T-helper 2 cell treated with Interferon-gamma antibody and Interleukin-4, amounts not matched to agents 100 ng/mL and 5 ng/mL, for 36 hours (primary cell): ENCODE measurements at regions not wholly inside any gene's neighbourhood (a gene's known extent, or its start where the extent isn't known, plus 50 kb on each side); places are given as distances from the start of the nearest gene placed in this dataset.

Experiments
- intact Hi-C: fragments of 100-400 bp; cut with micrococcal nuclease; formaldehyde crosslinking; loops from one replicate; pipeline ENCODE4 v1.15.1; 2023

DNA sequence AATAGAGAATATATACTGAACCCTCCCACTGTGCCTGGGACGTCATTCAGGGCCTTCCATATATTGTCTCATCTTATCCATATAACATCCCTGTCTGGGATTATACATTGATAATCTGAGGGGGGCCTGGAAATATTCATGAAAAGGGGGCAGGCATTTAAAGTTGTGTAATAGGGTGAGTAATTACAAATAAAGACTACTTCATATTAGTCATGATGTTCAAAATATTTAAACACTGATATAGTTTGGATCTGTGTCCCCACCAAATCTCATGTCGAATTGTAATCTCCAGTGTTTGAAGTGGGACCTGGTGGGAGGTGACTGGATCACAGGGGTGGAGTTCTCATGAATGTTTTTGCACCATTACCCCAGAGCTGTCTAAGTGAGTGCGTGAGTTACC is 97.8 kb downstream of the AQP9 start:
- intact Hi-C loops, result no loop called here

DNA sequence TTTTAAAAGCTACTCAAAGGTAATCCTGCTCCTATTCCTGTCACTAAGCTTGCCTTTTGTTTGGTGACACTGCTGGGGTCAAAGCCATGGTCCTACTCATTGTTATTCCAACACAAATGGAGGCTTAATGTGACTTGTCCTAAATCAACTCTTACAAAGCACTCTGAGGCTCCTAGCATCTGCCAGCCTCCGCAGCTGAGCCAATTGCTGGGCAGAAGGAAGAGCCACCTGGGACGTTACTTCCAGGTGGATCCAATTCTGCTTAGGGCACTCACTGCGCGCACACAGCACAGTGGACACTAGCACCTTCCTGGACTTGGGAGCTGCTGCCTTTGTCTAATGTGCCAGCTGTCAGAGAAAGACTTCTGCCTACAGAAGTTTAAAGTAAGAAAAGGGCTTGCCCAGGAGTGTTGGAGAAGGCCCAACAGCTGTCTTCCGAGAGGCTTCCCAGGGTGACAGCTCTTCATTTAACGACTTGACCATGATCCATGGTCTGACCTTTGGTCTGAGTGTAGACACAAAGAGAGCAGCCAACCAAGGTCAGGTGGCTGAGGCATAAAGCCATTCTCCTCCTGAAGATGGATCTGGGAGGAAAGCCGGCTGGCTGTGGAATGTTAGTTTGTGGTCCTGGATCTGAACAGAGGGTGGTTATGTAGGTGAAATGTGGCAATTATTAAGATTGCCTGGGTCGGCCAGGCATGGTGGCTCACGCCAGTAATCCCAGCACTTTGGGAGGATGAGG is 102.2 kb downstream of the AQP9 start:
- intact Hi-C loops, result no loop called here

DNA sequence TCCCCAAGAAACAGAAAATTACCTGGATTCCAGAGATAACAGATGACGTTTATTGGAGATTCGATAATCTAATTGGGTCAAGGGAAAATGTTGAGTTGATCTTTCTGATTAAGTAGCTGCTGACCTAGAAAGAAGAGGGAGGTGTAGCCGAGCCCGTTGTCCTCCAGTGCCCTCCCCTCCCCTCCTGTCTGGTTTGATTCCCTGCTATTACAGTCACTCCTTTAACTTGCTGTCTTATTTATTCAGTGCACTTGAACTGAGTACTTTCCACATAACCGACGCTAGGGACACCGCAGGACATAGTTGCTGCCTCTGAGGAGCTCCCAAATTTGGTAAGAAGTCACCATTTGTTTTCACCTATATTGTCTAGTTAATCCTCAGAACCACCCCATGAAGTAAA is 103.7 kb downstream of the AQP9 start:
- intact Hi-C loops, result no loop called here

DNA sequence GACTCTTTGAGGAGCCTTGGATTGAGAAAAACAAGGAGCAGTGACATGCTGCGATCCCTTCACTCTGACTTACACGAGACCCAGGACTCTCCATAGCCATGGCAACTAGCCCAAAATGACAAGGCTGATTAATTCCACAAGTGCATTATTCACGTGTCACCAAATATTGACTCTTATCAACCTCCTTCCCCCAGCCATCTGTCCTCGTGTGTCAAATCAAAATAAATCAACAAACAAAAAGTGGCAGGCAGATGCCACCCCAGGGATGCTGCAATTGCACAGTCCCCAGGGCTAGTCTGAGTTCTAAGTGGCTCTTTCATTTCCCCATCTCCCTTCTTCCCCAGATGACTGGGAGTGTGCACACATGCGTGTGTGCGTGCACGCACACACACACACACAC is 104.9 kb downstream of the AQP9 start:
- intact Hi-C loops, result no loop called here

DNA sequence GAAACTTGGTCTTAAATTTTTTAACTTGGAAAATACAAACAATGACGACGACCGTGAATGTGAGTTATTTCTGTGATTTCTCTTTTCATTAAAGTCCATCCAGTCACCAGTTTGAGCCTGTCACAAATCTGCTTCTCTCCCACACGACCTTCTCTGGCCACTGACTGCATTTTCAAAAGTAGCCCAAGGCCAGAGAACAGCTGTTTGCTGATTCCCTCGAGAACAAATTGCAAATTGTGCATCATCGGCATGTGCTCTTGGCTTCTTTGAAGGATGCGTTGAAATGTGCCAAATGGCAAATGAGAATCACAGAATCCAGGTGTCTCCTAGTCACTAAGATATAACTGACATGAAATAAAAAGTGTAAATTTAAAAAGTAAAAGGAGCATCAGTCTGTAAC is 106.4 kb downstream of the AQP9 start:
- intact Hi-C loops, result no loop called here

DNA sequence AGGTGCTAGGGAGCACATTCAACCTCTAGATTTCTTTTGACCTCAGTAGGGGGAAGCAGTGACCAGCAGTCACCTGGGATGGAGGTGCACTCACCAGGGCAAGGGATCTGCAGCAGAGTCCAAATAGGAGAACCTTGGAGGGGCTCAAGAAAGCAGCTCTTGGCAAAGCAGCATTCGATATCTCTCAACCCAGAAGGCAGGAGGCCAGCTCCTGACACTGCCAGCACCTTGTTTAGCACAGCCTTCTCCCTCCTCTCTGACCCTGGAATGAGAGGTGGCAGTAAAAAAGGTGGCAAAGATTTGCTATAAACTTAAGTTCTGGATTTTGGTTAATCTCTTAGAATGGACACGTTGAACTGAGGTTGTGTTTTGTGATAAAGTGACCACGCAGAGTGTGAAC is 107.9 kb downstream of the AQP9 start:
- intact Hi-C loops, result no loop called here

DNA sequence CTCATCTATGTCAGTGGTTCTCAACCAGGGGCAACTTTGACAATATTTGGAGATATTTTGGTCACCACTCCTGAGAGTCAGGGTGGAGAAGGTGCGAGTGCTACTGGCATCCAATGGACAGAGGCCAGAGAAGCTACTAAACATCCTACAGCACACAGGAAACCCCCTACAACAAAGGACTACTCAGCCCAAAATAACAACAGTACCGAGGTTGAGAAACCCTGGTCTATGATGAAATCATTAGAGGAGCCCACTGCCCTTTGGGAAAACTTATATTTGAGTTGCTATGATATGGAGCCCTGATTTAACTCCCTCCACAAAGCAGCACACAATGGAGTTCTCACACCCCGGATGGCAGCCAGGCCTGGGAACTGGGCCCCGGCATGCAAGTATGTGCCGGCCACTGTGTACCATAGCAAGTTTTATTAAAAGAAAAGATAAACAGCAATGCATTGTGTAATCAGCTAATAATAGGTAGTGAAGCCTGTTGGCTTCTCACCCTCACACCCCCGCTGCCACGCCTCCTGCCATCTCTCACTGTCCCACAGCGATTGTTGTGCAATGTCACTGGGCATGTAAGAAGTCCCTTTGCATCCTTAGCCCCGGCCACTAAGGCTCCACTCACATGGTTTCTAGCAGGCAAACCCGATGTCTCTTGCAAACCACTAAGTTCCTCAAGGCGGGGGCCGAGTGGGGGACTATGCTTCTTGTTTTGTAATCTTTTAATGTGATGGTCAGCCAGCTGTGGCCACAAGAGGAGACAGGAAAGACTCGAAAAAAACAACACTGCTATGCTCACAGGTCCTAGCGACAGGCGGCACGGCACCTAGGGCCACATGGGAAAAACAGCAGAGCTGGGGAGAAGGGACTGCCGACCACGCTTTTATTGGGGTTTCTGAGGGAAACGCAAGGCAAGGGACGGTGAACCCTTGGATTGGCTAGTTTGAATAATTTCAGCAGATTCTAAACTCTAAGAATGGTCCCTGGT is 110.0 kb downstream of the AQP9 start:
- intact Hi-C loops, result no loop called here

DNA sequence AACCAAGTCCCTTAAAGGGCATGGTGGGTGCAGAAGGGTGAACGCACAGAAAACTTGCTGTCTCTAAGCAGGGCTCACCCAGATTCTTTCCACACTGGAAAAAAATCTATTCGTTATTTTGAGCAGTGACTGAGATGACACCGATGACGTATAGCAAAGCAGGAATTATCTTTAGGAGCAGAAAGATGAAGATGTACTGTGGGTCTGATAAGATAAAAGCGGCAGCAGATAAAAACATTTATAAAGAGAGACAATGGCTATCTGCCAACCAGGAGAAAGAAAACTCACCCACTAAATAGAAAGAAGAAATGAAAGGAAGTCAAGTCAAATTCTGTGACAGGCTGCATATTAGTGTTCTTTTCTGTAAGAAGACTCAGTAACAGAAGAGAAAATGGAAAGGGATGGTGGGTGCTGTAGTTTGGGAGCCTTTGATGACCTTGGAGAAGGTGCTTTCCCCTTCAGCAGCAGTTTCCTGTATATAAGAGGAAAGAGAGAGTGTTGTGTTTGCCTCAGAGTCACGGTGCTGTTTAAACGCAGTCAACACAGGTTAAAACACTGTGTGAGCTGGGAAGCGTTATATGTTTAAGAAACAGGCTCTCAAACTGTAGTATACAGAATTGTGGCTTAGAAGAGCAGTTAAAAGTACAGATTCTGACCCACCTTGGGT is 111.6 kb downstream of the AQP9 start:
- intact Hi-C loops, result no loop called here

DNA sequence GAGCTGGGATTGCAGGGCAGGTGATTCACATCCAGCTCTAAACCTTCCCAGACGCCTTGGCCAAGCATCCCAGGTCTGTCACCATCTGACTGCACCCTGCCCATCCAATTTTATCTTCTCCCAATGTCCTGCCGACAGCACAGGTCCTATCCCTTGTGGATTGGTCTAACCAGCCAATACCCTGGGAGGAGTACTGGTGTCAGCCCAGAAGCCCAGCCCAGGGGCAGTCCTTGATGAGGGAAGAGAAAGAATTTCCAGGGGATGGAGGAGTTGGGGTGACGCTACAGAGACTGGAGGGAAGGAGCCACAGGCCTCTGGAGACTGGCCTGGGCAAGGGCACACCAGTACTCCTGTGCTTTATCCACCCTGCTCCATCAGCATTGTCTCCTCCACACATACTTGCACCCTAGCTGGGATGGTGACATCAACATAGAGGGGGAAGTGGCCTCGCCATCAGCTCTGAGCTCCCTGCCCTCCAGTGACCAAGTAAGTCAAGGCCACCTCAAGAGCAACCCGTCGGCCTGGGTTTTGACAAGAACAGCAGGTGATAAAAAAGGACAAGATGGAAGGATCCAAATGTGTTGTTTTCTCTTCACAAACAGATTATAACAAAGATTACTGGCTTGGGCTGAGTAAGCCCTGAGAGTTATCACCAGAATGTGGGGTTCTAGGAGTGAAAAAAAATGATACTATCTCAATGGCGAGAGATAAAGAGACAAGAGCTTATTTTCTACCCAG is 114.6 kb downstream of the AQP9 start:
- intact Hi-C loops, result no loop called here

DNA sequence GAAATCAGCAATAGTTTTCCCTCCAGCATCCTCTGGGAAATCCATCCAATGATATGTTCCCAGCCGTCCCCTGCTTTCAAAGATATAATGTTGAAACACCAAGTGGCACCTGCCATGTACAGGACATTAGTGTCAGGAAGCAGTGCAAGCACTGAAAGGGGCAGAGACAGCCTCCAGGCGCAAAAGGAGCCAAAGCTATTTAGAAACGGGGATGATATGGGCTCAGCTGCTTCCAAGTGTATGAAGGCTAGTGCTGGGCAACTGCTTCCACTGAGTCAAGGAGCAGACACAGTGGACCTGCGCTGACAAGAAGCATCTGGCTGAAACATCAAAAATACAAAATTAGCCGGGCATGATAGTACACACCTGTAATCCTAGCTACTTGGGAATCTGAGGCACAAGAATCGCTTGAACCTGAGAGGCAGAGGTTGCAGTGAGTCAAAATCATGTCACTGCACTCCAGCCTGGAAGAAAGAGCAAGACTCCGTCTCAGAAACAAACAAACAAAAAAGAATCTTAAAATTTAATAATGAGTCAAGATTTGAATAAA is 119.7 kb downstream of the AQP9 start:
- intact Hi-C loops, result no loop called here

DNA sequence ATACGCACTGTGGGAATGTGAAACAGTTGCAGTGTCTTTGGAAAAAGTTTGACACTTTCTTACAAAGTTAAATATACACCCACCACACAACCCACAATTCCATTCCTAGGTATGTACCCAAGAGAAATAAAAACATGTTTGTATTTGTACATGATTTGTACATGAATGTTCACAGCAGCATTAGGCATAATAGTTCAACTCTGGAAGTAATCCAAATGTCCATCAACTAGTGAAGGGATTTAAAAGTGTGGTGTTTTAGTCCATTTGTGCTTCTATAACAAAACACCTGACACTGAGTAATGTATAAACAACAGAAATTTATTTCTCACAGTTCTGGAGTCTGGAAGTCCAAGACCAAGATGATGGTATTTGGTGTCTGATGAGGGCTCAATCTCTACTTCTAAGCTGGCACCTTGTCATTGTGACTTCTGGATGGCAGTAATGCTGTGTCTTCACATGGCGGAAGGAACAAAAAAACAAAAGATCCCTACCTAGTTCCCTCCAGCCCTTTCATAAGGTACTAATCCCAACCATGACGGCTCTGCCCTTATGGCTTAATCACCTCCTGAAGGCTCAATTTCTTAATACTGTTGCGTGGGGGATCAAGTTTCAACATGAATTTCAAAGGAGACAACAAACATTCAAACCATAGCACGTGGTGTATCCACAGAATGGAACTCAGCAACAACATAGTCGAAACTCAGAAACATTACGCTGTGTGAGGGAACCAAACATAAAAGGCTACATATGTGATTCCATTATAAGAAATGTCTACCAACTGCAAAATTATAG is 120.5 kb downstream of the AQP9 start:
- intact Hi-C loops, result no loop called here

DNA sequence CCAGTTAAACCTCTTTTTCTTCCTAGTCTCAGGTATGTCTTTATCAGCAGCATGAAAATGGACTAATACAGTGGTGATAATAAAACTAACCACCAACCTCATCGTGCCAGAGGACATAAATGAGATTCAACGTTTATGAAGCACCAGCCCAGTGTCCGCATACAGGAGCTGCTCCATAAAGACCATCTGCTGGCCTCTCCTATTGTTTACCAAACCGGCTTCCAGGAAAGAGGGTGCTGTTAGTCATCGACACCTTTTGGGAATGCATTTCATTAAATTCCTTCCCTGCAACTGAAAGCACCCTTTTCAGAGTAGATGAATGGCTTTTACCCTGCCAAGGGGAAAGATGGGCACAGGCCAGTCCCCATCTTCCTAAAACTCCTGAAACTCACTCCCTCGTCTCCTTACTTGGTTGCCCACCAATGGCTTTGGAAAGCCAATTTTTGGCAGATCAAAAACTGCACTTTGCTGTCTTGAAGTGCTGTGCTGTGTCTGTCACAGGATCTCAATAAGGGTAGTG is 122.1 kb downstream of the AQP9 start:
- intact Hi-C loops, result loop anchor here (10.0 kb wide), 1 partner anchor 155 kb away; no protein-coding TSS in a partner anchor

DNA sequence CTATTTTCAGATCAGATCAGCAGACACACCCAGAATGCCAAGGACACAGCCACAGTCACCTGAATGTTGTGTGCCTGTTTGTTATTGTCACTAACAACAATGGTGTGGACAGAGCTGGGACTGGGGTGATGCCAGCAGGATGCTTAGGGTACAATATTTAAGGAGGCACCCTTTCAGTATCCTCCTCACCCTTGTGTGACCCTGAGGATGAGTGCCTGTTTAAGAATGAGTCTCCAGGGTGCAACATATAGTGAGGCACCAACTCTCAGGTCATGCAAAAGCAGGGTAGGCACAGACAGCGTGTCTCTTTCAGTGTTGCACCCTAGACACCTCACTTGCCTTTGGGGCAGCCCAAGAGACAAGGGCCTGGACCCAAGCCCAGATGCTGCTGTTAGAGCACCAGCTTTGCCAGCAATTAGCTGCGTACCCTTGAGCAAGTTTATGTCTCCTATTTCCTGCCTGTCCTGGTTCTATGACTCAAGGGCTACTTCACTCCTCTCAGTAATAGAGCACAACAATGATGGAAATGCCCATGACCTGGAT is 122.6 kb downstream of the AQP9 start:
- intact Hi-C loops, result loop anchor here (10.0 kb wide), 1 partner anchor 154 kb away; no protein-coding TSS in a partner anchor

DNA sequence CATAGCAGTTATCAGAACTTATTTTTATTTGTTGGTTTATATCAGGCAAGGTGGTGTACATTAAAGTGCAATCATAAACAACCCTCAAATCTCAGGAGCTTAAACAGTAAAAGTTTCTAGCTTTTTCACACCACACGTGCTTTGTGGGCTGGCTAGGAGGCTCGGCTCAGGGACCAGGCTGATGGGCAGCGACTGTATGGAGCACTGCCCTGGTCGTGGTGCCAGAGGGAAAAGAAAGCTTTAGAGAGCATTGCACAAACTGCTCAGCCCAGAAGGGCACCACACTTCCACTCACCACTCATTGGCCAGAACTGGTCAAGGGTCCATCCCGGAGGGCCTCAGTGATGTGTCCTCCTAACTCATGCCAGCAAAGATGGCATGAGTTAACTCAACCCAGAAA is 123.2 kb downstream of the AQP9 start:
- intact Hi-C loops, result loop anchor here (10.0 kb wide), 1 partner anchor 153 kb away; no protein-coding TSS in a partner anchor

DNA sequence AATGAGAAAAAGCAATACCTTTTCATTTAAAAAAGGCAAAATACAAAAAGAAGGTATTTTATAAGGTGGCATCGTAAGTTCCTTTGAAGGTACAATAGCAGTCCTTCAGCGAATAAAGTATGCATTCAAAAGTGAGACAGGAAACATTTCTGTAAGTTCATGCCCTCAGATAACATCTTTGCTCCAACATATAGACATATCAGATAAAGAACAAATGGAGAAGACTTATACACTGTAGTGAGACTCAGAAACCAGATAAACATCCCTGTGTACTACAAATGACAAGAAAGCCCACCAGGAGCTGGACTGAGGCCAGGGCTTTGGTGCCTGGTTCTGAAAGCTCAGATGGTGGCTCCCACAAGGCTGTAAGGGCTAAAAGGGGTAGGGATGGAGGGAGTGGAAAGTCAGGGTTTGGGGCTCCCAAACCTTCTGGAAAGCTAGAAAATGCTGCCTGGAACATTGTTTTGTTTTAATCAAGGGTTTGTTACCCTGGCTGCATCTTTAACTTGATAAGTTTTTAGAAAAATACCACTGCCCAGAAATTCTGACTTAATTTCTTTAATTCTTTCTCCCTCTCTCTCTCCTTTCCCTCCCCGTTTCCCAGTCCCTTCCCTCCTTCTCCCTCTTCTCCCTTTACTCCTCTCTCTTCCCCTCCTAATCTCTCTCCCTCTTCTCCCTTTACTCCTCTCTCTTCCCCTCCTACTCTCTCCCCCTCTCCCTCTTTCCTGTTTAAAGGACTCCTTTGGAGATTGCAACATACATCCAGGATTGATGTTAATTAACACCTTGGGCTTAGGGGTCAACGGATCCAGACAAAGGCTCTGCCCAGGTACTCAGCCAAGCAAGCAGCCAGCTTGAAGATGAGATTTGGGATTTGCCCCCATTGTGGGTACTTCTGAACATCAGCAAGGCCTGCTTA is 126.1 kb downstream of the AQP9 start:
- intact Hi-C loops, result loop anchor here (10.0 kb wide), 1 partner anchor 150 kb away; no protein-coding TSS in a partner anchor

DNA sequence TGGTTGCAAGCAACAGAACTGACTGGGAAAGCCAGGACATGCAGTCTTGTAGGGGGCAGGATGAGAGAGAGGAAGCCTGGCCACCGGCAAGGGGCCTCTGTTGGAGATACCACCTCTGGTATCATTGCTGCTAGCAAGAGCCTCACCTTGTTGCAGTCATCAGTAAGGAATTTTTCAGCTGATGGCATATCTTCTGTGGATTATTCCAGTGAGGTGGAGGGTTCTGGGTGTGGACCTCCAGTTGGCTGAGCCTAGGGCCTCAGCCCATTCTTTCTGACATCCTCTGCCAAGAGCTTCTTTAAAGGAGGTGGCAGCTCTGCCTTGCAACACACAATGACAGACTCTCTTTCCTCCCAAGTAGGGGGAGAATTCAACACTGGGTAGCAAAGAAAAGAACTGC is 128.9 kb downstream of the AQP9 start:
- intact Hi-C loops, result loop anchor here (10.0 kb wide), 1 partner anchor 148 kb away; no protein-coding TSS in a partner anchor

DNA sequence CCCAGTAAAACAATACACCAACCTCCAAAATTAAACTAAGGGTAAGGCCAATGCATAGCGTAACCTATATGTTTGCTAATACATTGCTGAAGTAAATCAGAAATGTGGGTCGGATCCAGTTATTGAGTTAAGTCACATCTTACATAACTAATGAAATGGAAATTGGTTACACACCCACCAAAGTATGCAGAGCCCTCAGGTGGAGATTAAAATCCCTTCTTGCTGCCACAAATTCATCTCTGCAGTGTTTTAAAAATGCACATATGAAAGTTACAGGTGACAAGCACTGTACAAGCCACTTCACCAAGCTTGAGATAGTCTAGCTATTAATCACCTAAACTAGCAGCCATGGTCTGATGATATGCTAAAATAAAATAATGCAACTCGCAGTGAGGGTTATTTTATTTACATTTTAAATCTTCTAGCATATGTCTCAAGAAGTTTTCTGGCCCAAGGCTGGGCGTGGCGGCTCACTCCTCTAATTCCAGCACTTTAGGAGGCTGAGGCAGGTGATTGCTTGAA is 130.6 kb downstream of the AQP9 start:
- intact Hi-C loops, result loop anchor here (10.0 kb wide), 1 partner anchor 146 kb away; no protein-coding TSS in a partner anchor
